Neural crest cell (in vitro differentiated cells): ENCODE measurements at regions not wholly inside any gene's neighbourhood (a gene's known extent, or its start where the extent isn't known, plus 50 kb on each side); places are given as distances from the start of the nearest gene placed in this dataset.

ENCODE experiments used
- DNase-seq: peaks from one replicate; pipeline ENCODE4 v3.0.0; 2021; ENCODE audit warnings: low read depth, mixed read lengths, low spot score
- H3K27ac Mint-ChIP-seq: one replicate; pipeline ENCODE4 v1.8.0; 2021; ENCODE audit warnings: mild to moderate bottlenecking, mixed read lengths; ENCODE audit not compliant: unreplicated experiment
- H3K27me3 Mint-ChIP-seq: 2 replicates; pipeline ENCODE4 v1.8.0; 2021; ENCODE audit warnings: low read depth, mild to moderate bottlenecking, mixed read lengths
- H3K36me3 Mint-ChIP-seq: 2 replicates; pipeline ENCODE4 v1.8.0; 2021; ENCODE audit warnings: low read depth, mild to moderate bottlenecking, mixed read lengths
- H3K4me1 Mint-ChIP-seq: 2 replicates; pipeline ENCODE4 v1.8.0; 2021; ENCODE audit warnings: mixed read lengths
- H3K4me3 Mint-ChIP-seq: one replicate; pipeline ENCODE4 v1.8.0; 2021; ENCODE audit warnings: mild to moderate bottlenecking, mixed read lengths
- H3K9me3 Mint-ChIP-seq: 2 replicates; pipeline ENCODE4 v1.8.0; 2021; ENCODE audit warnings: mixed read lengths
- TF ChIP-seq, protein P1 (sequence below): fragments of 200-600 bp; sonication (generic); conservative IDR thresholded peaks from 2 replicates; pipeline ENCODE4 v1.5.0; 2021; ENCODE audit warnings: antibody characterized with exemption, mild to moderate bottlenecking

DNA sequence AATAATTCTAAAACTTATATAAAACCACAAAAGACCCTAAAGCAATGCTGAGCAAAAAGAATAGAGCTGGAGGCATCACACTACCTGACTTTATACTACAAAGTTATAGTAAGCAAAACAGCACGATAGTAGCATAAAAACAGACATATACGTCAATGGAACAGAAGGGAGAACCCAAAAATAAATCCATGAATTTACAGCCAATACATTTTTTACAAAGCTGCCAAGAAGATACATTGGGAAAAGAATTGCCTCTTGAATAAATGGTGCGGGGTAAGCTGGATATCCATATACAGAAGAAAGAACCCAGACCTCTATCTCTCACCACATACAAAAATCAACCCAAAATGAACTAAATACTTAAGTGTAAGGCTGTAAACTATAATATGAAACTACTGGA lies 51.3 kb upstream of the KRTAP11-1 start:
- no peaks in the 10 kb centered on the region for H3K4me1 Mint-ChIP-seq
- no peak for DNase-seq
- H3K27ac Mint-ChIP-seq: no peak overlapping the region
- H3K27me3 Mint-ChIP-seq: peaks cover 4% of the 10 kb centered on the region
- TF ChIP-seq, protein P1, sequence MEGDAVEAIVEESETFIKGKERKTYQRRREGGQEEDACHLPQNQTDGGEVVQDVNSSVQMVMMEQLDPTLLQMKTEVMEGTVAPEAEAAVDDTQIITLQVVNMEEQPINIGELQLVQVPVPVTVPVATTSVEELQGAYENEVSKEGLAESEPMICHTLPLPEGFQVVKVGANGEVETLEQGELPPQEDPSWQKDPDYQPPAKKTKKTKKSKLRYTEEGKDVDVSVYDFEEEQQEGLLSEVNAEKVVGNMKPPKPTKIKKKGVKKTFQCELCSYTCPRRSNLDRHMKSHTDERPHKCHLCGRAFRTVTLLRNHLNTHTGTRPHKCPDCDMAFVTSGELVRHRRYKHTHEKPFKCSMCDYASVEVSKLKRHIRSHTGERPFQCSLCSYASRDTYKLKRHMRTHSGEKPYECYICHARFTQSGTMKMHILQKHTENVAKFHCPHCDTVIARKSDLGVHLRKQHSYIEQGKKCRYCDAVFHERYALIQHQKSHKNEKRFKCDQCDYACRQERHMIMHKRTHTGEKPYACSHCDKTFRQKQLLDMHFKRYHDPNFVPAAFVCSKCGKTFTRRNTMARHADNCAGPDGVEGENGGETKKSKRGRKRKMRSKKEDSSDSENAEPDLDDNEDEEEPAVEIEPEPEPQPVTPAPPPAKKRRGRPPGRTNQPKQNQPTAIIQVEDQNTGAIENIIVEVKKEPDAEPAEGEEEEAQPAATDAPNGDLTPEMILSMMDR: no peak
- no peaks in the 10 kb centered on the region for H3K36me3 Mint-ChIP-seq
- H3K4me3 Mint-ChIP-seq: no peak overlapping the region
- peaks cover 7% of the 10 kb centered on the region for H3K9me3 Mint-ChIP-seq
